GM19372 (cell line): ENCODE measurements at regions not wholly inside any gene's neighbourhood (a gene's known extent, or its start where the extent isn't known, plus 50 kb on each side); places are given as distances from the start of the nearest gene placed in this dataset.

Experiments used
- ATAC-seq: cut with Tn5 transposase; IDR thresholded peaks from one replicate; pipeline ENCODE4 v1.9.1; 2021; ENCODE audit warnings: mild to moderate bottlenecking, low read depth, moderate library complexity; ENCODE audit not compliant: unreplicated experiment

DNA sequence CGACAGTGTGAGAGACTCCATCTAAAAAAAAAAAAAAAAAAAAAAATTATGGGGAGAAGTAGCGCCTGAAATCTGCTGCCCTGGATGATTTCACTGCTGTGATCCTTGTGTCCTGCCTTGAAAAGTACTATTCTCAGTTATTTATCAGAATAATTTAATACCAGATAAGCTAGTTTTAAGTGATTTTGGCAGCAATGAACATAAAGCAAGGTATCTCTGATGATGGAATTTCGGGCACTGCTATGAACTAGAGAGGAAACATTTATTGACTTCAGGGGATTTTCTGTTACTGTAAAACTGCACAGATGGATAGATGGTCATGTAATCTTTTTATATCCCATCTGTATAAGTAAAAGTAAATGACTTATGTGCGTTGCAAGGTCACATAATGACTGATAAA lies 619.1 kb upstream of the ANKRD30A start:
- ATAC-seq, result no peak

DNA sequence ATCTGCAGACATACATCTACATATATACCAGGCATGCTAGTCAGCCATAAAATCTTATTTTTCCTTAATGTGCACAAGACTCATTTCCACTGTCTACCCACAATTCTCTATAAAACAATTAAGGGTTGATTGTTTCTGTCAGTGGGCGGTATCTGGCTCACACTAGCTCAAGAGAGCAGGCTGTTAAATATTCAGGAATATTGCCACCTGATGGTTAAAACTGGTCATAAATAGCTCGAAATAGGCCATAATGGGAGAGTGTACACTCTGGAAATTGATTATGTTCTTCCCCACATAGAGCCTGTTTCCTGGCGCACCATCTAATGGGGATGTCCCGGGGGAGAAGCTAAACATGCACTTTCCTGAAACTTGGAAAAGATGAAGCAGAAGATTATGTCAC lies 620.6 kb upstream of the ANKRD30A start:
- no peak for ATAC-seq

GRCh38 chr10:36500266-36500665 lies 625.1 kb upstream of the ANKRD30A start:
- ATAC-seq, result no peak

DNA sequence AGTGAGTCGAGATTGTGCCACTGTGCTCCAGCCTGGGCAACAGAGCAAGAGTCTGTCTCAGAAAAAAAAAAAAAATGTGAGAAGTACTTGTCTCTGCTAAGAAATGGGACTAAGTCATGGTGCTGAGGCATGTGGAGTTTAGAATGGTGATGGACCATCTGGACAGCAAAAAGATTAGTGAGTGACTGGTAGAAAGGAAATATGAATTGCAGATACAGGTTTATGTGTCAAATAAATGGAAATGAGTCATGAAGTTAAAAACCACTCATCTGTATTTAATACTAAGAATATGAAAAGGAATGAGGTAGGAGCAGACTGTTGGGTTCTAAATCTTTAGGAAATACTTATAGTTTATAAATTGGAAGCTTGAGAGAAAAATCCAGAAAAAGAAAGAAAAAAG lies 625.7 kb upstream of the ANKRD30A start:
- no peak for ATAC-seq

GRCh38 chr10:36496758-36497157 lies 628.6 kb upstream of the ANKRD30A start:
- ATAC-seq, result no peak

GRCh38 chr10:36494371-36494770 lies 631.0 kb upstream of the ANKRD30A start:
- ATAC-seq, result no peak

DNA sequence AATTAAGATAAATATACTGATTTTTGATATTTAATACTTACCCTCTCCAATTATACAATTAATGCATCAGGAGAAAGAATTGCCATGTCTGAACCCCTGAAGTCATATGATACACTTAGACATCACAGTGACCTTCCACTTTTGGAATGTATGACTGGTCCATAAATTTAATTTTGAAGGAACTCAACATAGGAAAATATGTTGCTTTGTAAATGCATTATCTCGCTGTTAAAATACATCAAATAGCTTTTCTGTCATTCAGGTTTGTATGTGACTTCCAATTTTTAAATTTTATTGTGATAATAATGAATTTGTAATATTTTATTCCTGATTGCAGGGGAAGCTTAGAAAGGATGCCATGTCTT lies 631.9 kb upstream of the ANKRD30A start:
- no peak for ATAC-seq

DNA sequence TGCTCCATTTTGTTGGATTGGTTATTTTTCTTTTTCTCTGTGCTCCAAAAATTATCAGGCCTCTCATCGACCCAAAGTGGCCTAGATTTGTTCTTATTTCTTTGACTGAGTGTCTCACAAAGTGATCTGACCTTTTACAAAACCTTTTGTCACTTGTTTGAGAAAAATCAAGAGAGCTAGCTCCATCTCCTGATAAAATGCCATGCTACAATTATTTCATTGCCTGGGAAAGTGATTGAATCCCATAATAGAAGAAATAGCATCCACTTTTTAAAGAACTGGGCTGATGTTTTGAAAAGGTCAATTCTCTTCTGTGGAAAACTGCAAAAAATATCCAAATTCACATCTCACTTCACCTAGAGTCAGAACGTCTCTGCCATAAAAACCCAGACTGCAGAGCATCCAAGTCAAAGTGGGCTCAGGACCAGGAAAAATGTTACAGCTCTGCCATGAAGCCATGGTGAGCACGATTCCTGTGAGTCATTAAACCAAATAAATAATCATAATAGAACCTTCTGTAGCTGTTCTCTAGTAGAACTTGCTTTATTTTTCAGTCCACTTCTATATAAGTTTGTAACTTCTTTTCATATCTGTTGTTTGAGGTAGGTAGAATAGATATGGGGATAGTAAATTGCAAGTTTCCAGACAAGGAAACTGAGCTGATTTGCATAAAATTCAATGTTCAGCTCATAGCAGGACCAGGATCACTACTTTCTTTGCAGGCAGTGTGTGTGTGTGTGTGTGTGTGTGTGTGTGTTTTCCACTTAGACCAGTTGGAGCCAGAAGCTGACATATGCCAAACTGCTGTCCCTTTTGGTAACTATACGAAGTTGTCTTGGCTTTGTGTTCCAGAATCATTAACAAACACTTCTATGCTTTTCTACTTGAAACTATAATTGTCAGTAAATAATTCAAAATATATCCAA lies 632.5 kb upstream of the ANKRD30A start:
- no peak for ATAC-seq

DNA sequence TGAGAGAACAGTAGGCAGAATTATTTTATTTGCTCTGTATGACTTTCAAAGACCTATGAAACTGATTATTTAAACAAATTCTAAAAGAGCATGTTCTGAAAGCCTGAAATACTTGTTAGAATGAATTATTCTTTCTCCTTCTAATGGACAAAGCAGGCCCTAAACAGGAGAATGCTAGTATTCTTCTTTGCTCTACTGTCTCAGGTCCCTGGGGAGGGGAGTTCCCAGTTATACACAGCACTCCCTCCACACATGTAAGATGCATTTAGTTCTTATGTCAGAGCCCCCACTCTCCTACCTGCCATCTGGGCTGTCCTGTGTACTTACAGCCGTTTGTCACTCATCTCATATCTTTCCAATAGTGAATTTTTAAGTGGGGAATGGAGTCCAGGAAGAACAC lies 633.5 kb upstream of the ANKRD30A start:
- ATAC-seq, result no peak

DNA sequence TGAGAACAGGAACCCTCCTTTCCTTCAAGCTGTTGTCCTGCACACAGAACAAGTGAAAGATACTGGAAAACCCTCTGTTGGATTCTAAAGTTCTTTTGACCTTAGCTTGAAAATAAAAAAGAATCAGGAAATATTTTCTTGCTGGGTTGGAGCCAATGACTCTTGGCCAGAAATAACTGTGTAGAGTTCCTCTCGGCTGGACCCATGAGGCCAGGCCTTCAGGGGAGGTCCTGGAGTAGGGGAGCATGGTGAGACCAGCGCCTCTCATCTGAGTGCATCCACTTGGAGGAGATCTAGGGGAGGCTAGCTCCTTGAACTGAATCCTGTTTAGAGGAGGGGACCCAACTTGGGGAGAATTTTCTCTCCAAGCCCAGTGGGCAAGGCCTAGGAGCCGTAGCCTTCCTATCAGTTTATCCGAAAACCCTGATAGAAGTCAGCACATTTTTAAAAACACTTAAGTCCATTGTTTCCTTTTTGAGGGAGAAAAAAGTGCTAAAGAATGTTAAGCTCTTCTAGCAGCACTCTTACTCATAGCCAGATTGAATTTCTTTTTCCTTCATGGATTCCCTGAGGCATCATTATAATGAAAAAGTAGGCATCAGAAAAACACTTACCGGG lies 635.7 kb upstream of the ANKRD30A start:
- ATAC-seq, result no peak

DNA sequence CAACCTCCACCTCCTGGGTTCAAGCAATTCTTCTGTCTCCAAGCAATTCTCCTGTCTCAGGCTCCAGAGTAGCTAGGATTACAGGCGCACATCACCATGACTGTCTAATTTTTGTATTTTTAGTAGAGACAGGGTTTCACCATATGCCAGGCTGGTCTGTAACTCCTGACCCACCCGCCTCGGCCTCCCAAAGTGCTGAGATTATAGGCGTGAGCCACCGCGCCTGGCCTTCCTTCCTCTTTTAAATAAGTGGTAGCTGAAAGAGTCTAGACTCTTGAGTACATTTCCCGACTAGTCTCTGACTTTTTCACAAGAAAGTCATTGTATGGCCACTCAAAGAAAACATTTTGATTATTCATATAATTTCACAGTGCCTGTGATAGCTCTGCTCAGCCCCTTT lies 636.2 kb upstream of the ANKRD30A start:
- no peak for ATAC-seq

DNA sequence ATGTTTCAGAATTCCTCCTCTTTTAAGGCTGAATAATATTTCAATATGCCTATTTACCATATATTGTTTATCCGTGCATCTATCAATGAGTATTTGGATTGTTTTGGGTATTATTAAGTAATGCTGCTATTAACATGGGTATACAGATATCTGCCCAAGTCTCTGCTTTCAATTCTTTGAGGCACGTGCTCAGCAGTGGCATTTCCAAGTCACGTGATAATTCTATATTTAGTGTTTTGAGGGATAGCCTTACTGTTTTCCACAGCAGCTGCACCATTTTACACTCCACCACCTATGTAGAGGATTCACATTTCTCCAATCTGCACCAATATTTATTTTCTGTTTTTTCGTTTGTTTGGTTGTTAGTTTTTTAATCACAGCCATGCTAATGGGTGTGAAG lies 636.8 kb upstream of the ANKRD30A start:
- ATAC-seq, result no peak

GRCh38 chr10:36479073-36479472 lies 646.3 kb upstream of the ANKRD30A start:
- no peak for ATAC-seq

DNA sequence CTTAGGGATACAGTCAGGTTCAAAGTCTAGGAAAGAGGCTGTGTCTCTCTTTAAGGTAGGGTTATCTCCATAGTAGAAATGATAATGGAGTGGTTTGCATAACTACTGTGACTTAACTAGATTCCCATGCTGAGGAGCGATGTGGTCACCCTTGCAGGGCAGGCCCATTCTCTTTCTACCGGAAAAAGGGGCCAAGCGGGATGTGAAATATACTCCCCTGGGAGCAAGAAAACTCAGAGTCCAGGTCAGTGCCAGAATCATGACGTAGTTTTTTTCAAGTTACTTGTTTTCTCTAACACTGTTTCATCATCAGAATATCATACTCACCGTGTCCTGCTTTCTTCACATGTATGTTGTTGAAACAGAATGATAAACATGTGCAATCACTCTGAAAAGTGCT lies 649.0 kb upstream of the ANKRD30A start:
- no peak for ATAC-seq

DNA sequence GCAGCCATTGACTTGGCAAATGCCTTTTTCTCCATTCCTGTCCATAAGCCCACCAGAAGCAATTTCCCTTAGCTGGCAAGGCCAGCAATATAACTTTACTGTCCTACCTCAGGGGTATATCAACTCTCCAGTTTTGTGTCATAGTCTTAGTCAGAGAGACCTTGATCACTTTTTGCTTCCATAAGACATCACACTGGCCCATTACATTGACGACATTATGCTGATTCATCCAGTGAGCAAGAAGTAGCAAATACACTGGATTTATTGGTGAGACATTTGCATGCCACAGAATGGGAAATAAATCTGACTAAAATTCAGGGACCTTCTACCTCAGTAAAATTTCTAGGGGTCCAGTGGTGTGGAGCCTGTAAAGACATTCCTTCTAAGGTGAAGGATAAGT lies 649.7 kb upstream of the ANKRD30A start:
- no peak for ATAC-seq

DNA sequence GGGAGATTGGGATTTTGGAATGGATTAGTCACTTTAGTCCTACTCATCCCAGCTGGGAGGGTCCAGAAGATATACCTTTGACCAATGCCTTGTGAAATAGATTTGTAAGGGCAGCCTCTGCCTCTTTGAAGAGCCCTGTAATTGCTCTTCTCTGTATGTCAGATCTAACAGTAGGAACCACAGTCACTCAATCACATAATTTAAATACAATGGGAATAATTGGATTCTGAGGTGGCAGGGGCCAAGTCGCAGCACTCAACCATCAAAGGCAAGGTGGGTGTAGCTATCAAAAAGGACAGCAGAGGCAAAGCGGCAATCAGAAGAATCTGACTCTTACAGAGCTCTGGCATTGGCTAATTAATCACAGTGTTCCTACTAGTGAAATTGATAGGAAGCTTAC lies 650.9 kb upstream of the ANKRD30A start:
- no peak for ATAC-seq

DNA sequence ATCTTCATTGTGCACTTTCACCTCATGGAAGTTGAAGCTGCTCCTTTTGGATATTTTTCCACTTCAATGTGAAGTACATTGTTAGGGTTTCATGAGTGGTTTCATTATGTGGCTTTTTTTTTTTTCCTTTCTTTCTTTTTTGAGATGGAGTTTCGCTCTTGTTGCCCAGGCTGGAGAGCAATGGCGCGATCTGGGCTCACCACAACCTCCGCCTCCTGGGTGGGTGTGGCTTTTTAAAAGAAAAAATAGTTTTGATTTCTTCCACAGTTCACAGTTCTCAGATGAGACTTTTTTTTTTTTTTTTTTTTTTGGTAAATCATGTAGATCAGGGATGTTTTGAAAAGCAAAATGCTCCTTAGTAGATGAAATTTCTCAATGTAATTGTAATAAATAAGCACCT lies 652.3 kb upstream of the ANKRD30A start:
- ATAC-seq, result no peak

- no peak for ATAC-seq
These were observed 655.8 kb upstream of the ANKRD30A start for GRCh38 chr10:36469585-36469984.

GRCh38 chr10:36468620-36469019 lies 656.8 kb upstream of the ANKRD30A start:
- no peak for ATAC-seq

GRCh38 chr10:36465604-36466379 lies 659.6 kb upstream of the ANKRD30A start:
- ATAC-seq, result no peak

DNA sequence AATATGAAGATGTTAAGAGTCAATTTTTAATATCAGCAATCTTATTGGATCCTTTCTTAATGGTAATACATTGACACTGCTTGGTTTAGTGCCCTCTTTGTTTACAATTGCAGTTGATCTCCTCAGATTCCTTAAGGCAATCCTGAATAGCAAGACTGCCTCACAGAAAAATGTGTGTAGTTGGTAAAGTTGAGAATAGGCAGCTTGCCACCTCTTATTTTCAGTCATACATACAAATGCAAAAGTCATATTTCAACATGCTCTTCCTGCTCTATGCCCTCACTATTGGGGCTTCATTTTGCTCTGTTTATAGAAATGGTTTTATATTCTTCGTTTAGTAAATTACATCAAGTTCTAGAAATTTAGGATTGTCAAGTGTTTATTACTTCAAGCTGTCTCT lies 661.1 kb upstream of the ANKRD30A start:
- no peak for ATAC-seq
